IPS DF 19.7 (cell line): ENCODE measurements at regions not wholly inside any gene's neighbourhood (a gene's known extent, or its start where the extent isn't known, plus 50 kb on each side); places are given as distances from the start of the nearest gene placed in this dataset.

Experiments
- DNase-seq: peaks from one replicate; pipeline ENCODE4 v3.0.0-alpha.2; 2013; ENCODE audit warnings: low read depth, low spot score

- no peak for DNase-seq
These were observed 338.0 kb upstream of the ZMIZ1 start for GRCh38 chr10:78730754-78731153.

GRCh38 chr10:78731675-78732074 lies 337.1 kb upstream of the ZMIZ1 start:
- DNase-seq = no peak

- DNase-seq = no peak
These were observed 336.4 kb upstream of the ZMIZ1 start for GRCh38 chr10:78732381-78732780.

- DNase-seq = no peak
These were observed 331.7 kb upstream of the ZMIZ1 start for GRCh38 chr10:78736926-78737630.

GRCh38 chr10:78737883-78738856 lies 330.6 kb upstream of the ZMIZ1 start:
- no peak for DNase-seq

- DNase-seq = no peak
These were observed 329.9 kb upstream of the ZMIZ1 start for GRCh38 chr10:78738861-78739260.

DNA sequence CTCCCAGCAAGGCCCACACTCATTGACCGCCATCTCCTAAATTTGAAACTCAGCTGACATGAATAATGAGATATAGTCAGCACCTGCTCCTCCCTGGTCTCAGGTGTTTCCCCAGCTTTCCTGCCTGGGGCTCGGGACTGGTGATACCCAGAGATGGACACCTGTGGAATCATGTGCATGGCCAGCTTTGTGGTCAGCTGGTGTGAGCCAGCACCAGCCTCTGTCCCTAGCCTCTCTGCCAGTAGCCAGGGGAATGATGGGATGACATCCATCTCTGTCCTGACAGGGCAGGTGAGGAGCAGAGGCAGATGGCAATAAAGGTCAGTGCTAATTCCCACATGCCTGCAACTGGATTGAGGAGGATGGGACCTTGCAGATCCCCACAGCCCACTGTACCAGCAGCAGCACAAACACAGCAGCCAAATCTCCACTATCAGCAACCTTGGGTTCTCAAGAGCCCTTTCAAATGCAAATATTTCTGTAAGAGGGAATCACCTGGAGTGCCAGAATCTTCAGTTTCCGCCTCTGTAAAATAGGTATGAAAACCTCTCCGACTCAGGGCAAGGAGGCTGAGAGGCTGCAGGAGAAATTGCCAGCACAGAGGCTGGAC lies 329.2 kb upstream of the ZMIZ1 start:
- no peak for DNase-seq

- no peak for DNase-seq
These were observed 327.5 kb upstream of the ZMIZ1 start for GRCh38 chr10:78740976-78741915.

DNA sequence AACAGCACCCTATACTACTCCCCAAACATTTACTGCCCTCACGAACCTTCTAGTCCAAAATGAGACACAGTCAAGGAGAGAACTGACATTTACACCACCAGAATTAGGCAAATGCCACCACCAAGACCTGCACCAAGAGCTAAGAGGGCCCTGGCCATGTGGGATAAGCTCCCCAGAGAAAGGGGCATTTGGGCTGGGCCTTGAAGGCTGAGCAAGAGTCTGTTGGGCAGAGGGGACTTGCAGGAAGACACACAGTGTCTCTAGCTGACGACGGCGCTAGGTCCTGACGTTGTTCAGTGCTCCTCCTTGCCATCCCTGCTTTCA lies 326.4 kb upstream of the ZMIZ1 start:
- no peak for DNase-seq

DNA sequence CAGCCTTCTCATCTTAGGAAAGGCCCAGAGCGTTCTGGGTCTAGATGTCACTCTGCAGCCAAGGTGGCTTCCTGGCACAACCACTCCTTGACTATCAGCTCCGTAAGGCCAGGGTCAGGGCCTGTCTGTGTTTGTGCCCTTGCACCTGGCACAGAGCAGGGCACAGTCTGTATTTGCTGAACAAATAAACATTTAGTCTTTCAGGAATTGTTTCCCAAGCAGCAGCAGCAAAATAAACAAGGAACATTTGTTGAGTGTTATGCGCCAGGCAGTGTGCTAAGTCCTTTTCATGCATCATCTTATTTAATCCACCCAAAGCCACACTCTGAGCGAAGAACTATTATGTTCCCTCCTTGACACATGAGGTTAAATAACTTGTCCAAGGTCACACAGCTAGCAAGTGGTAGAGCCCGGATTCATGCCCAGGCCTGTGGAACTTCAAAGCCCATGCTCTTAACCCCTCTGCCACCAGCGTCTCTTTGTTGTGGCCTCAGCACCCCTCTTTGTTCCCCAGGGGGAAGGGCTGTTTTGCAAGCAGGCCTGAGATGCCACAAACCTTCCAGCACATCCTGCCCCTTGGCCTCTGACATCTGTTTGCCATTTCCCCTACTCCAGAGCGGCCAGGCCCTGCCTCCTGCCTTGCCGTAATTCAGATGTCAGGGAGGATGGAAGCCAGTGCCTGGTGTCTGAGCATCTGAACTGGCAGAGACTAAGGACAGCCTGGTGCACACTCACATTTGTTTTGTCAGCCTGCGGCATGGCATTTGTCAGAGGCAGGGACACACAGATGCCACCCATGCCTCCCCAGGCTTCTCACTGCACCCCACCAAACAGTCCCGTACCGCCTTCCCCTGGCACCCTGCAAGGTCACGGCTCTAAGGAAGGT lies 325.8 kb upstream of the ZMIZ1 start:
- DNase-seq = no peak

GRCh38 chr10:78744056-78744455 lies 324.7 kb upstream of the ZMIZ1 start:
- DNase-seq = no peak

DNA sequence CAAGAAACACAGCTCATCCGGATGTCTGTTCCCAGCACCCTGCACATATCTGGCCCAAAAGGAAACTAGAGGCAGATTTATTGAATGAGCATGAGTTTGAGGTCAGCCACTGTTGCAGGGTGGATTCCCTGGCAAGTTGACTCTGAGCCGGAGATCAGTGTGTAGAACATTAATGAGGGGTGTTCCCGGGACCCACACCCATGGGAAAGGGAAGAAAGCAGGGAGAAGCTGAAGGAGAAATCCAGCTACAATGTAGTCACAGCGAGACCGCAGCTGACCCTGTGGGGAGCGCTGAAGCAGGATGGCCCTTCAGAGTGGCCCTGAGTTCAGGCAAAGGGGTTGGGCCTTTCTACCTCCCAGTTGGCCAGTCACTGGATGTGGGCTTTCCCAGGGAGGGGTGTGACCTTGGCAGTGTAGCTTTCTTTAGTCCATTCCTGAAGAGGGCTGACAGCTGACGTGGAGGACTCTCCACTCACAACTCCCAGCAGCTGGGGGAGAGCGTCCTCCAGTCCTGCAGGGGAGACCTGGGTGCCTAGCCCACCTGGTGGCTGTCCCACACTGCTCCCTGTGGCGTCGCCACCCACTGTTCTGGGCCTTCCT lies 324.2 kb upstream of the ZMIZ1 start:
- DNase-seq = no peak

- DNase-seq = no peak
These were observed 323.3 kb upstream of the ZMIZ1 start for GRCh38 chr10:78745441-78745840.

DNA sequence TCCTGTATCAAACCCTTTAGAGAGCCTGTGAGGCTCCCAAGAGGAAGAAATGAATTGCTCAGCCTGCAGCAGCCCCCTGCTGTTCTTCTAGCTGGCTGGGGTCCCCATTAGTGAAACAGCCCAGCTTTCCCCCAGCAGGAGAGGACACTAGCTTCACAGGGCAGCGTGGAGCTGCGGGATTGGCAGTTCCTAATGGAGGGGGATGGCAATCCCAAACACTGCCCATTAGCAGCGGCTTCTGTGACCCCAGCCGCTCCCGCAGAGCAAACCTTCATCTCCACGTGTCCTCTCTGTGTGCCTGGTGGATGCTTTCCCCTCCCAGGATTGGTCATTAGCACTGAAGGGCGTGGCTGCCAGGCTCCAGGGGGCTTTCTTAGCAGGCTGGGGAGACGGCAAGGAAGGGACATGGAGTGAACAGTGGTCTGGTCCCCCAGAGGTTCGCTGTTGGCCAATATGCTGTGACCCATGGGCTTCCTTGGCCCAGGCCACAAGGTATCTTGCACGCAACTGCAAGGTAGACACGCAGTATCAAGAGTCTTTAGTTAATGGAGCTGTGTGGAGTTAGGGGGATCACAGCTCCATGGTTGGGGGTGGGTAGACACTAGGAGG lies 322.5 kb upstream of the ZMIZ1 start:
- no peak for DNase-seq

DNA sequence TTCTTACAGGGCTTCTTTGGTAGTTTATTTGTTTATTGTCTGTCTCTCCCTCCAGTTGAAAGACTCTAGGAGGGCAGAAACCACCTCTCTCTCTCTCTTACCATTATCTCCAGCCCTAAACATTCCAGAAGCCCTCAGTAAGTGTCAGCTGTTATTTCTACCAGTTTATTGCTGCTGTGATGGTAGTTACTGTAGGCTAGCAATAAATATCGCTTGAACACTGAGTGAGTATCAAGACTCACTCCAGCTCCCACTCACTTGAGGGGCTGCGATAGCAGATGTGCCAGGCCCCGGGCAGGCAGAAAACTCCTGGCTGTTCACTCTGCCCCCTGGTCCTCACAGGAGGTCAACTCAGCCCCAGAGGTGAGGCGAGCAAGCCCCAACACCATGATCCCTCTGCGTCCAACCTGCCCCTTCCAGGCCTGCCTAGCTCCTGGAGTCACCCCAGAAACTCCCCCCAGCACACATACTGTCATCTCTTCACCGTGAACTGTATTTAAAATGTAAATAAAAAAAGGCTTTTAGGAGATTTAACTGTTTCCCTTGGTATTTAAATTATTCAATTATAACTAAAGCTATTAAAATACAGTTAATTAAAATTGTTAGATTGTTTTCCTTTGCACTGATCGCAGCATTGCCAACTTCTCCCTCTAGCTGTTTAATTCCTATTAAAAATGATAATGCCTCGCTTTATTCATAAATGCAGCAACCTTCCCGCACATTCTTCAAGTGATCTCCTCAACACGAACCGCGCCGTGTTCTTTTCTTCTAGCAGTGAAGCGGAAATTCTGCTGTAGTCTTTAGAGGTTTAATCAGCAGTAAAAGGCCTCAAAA lies 321.1 kb upstream of the ZMIZ1 start:
- no peak for DNase-seq

DNA sequence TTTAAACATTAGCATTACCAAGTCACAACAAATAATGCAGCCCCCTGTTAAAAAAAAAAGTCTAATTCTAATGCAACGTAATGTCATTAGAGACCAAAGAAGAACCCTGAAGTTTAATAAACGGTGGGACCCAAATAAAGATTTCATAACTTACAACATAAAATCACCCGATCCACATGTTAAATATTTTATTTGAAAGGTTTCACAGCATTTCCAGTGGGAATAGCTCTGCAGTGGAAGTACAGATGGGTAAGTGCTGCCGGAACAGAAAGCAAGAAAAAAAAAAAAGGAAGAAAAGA lies 320.6 kb upstream of the ZMIZ1 start:
- DNase-seq = no peak

- no peak for DNase-seq
These were observed 319.6 kb upstream of the ZMIZ1 start for GRCh38 chr10:78749200-78749599.

DNA sequence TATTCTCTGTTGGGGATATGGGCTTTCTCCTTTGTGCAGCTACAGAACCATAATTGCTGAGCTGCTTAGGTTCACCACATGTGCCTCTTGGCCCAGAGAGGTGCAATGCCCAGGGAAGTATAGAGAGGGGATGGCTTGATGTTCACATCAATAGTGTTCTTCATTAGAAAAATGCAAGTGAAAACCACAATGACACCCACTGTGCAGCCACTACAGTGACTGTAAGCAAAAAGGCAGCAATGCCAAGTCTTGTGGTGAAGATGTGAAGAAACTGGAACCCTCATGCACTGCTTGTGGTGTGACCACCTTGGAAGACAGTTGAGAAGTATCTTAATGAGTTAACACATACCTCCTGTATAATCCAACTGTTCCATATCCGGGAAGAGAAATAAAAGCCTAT lies 318.9 kb upstream of the ZMIZ1 start:
- no peak for DNase-seq

GRCh38 chr10:78750418-78750817 lies 318.3 kb upstream of the ZMIZ1 start:
- DNase-seq = no peak
